DMS153 treated with DMSO at 0.1 percent for 48 hours (cell line): ENCODE measurements at regions not wholly inside any gene's neighbourhood (a gene's known extent, or its start where the extent isn't known, plus 50 kb on each side); places are given as distances from the start of the nearest gene placed in this dataset.
A peak's percentile ranks its signal among the peaks of the same experiment; 100 is the strongest.
"Not testable (repeated sequence)": the region's sequence is repeated elsewhere in the genome, so short reads cannot be mapped to it uniquely, and the experiment has no call there.

Source experiments
- DNase-seq: peaks from one replicate; lab custom pipeline; 2025; ENCODE audit not compliant: unreplicated experiment; lab: John Stamatoyannopoulos, UW

DNA sequence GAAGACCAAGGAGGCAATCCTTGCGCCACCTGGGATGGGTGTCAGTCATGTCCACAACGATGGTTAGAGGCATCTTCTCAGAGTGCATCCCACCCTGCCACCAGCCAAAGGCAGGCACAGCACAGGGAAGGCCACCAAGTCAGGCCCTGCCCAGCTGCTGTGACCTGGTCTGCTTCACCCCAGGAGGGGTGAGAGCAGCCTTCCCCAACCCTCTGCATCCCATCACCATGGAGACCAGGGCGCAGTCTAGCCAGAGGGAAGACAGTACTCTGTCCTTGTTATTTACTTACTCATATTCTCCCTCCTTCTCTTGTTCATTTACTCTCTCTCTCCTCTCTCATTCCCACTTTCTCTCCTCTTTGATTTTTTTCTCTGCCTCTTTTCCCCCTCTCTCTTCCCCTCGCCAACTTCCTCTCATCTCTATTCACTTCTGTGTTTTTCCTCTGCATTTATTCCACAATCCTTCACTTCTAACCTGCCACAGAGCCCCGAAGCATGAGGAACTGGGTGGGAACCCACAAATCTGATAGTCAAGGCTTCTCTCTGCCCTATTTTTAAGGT is 749.4 kb downstream of the UQCRFS1 start:
- no peak for DNase-seq

DNA sequence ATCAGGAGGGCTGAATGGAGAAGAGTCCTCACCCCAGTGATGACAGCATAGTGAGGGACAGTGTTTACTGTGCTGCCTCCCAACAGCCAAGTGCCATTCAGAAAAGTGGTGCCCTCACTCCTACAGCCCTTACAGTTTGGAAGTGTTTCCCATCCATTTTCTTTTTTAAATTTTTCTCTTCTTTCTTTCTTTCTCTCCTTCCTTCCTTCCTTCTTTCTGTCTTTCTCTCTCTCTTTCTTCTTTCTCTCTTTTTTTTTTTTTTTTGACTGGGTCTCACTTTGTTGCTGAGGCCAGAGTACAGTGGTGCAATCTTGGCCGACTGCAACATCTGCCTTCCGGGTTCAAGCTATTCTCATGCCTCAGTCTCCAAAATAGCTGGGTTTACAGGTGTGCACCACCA is 755.3 kb downstream of the UQCRFS1 start:
- no peak for DNase-seq

DNA sequence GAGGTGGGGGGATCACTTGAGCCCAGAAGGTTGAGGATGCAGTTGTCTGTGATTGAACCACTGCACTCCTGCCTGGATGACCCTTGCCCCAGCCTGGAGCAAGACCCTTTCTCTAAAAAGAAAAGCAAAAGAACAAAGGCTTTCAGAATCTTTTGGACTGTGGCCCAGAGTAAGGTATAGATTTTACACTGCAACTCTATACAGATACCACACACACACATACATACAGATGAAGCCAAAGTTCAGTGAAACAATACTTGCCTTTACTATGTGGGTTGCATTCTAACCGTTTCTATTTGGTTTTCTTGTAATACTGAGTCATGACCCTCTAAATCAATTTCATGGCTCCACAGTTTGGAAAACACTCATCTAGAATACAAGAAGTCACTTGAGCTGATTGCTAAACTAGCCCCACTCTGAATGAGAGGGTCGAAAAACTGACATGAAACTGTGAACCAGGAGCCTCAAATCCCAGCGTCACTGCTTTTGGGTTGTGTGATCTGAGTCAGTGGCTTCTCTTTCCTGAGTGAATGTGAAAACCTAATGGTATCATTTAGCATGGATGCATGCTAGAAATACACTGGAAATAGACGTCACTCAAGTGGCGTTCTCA is 756.1 kb downstream of the UQCRFS1 start:
- DNase-seq, result no peak

DNA sequence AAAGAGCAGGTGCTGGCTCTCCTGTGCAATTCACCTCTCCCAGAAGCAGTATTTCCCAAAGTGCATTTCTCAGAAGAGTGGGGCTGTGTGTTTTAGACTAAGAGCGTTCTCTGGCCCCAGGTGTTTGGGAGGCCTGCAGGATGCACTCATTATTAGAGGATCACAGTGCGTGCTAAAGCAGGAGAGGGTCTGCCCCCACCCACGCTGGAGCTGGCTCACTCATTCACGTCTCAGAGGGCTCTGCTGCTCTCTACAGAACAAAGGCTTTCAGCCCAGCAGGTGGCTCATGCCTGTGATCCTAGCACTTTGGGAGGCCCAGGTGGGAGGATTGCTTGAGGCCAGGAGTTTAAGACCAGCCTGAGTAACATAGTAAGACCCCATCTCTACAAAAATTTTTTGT is 756.7 kb downstream of the UQCRFS1 start:
- no peak for DNase-seq

DNA sequence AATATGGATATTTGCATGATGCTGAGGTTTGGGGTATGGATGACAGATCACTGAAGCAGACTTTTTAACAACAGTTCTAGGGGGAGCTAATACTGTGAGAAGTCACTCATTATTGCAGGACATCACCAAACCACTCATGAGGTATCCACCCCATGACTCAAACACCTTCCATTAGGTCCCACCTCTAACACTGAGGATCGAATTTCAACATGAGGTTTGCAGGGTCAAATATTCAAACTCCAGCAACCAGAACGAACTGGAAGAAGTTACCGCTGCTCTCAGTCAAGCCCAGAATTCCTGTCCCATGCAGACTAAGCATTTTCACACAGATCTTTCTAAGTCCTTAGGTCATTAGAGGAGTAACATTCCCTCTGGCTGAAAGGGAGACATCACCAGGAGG is 758.9 kb downstream of the UQCRFS1 start:
- DNase-seq, result no peak

DNA sequence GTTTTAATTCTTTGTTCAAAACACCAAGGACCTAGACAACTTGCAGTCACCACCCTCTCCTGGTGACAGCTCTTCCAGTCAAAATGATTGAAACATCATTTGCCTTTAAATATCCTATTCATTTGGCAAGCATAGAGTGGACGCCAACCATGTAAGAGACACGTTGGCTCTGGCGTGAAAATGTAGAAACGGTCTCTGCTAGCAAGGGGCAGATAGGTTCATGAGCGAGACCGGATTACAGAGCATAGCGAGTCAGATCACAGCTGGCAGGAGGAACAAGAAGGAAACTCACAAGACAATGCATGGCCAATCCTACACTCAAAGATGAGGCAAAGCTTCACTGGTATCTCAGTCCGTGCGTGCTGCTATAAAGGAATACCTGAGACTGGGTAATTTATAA is 759.5 kb downstream of the UQCRFS1 start:
- DNase-seq, result no peak

DNA sequence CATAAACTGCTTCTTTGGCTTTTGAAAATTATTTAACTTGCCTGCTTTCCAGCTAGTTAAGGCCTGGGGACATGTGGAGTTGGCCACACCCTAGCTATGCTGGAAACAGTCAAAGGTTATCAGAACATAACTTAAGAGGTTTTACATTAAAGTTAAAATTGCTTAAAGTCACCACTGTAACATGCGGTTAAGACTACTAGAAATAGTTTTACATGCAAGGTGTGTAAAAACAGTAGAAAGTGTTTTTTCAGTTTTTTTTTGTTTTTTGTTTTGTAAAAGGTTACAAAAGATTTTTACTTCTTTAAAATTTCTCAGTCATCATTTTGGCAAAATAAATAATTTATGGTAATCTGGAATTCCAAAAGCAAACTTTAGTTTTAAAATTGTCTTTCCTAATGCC is 763.1 kb downstream of the UQCRFS1 start:
- no peak for DNase-seq

DNA sequence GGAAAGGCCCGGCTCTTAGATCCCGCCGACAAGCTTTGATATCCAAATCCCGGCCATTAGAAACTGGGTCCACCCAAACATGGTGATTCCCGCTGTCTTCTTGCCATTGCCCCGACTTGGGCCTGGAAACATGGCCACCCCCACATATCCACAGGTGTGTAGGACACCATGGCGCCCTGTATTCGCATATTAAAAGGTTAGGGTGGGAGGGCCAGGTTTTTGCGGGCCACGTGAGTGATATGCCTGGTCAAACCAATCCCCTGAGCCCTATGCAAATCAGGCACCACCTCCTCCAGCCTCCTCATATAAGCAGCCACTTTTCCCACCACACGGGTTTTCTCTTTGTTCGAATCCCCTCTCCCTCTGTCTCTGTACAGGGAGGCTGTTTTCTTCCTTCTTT is 766.4 kb downstream of the UQCRFS1 start:
- no peak for DNase-seq

DNA sequence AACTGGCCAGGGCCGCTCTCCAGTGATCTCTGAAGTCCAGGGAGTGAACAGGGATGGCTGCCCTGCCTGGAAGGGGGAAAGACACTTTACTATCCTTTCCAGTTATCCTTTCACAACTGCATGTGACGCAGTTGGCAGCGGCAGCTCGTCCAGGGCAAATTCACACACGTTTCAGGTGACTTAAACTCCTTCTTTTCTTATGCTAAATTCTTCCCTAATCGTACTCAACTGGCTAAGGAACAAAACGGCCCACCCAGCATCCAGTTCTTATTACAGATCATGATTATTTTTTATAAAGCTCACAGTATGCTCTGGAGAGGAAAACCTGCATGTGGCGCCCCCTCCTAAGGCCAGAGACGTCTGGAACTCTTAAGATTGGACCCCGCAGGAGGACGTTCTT is 767.1 kb downstream of the UQCRFS1 start:
- no peak for DNase-seq

DNA sequence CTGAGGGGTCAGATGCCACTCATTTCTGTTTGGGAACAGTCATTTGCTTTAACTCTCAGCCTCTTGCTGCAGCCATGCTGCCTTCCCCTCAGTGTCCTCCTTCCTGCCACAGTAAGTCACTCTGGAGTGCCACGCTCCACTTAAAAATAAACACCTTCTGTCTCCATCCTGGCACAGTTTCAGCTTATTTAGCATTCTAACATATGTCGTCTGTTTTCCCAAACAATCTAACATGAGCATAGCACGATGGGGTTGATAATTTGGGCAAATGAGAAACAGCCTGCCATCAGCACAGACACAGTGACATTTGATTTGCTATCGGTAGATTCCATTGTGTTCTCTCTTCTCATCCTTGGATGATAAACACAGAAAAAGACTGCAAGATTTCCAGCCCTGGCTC is 768.6 kb downstream of the UQCRFS1 start:
- DNase-seq, result no peak

DNA sequence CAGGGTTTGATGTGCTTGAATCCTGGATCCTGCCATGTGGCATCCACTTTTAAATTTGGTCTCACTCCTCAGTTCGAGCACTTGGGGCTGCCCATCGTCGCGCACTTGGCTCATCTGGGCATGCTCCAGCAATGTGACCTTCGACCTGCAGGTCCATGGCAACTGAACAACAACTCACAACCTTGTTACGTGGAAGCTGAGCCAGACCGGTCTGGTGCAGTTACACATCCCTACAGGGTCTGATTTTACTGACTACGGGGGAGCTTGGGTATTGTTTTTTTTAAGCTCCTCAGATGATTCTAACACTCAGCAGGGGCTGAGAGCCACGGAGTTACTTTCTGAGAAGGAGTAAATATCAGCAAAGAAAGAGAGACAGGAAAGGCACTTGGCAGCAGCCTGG is 769.6 kb downstream of the UQCRFS1 start:
- DNase-seq, result no peak

DNA sequence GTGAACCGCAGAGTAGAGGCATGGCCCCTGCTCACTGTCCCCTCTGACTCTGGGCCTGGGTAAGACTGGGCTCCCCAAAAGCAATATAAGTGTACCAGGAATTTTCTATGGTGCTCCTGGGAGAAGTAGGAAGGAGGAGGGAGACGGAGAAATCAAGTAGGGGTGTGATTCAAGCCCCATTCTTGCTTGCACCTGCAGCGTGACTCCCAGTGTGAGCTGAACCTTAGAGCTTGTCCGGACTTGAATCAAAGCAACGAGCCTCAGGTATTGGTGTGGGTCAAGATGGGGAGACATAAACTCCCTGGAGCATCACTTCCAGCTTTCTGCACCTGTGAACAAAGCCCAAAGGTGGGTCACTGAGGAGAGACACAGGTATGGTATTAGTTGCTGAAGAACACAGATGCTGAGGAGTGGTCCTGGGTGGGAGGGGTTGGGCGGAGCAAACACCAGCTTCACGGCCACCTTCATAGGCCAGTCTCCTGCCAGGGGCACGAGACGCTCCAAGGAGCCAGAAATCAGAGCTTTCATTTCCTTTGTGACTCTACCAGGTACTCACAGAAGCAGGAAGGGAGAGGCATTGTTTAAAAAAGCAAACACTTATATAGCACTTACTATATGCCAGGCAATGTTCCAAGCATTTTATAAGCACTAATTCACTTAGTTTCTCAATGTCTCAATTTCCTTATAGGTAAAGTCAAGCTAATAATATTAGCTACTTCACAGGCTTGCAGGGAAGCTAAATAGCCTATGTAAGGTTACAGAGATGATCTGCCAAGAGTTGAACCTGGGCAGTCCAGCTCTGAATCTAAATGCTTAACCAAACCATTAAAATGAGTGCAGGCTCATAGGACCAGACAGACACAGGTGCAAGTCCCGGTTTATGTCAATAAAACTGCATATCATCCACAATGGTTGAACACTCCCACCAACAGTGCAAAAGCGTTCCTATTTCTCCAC is 775.3 kb downstream of the UQCRFS1 start:
- peak; percentile 84 for DNase-seq

DNA sequence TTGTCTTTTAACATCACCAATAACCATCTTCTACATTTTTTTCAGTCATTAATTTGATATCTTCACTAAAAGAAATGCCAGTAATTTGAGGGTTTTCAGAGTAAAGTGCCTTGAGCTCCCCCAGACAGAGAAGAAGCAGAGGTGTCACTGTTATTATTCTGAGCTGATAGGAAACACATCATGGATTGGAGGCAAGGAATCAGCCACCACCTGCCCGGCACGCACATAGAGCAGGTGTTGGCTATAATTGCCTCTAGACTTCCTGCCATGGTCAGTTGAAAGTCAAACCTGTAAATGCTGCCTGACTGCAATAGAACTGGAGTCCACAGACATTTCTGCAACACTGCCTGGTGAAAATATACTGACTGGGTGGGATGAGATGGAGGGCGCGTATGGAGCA is 776.6 kb downstream of the UQCRFS1 start:
- DNase-seq, result peak; percentile 75

DNA sequence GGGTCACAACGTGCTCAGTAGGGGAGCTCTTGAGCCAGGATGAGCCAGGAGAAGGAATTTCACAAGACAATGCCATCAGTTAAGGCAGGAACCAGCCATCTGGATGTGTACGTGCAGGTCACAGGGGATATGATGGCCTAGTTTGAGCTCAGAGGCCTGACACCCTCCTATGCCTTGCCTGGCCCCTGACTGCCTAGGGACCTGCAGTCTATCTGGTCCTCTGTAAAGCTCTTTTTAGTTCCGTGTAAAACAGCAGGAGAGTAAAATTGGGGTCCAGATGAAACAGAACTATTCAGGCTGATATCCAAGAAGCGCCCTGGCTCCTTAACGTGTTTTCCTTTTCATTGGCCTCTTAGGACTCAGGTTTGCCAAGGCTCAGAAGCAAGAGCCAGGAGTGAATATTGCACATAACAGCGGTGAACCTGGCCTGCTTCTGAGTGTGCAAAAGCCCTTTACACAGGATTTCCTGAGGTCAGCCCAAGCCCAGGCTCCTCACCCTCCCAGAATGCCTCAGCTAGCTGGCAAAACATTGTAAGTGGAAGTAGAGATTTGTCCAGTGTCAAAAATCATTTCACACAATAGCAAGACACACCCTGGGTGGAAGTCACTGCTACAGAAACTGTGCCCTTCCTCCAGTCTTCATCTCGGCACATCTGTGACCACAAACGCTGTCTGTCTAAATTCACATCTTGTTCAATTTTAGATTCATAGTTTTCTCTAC is 777.2 kb downstream of the UQCRFS1 start:
- DNase-seq, result no peak

DNA sequence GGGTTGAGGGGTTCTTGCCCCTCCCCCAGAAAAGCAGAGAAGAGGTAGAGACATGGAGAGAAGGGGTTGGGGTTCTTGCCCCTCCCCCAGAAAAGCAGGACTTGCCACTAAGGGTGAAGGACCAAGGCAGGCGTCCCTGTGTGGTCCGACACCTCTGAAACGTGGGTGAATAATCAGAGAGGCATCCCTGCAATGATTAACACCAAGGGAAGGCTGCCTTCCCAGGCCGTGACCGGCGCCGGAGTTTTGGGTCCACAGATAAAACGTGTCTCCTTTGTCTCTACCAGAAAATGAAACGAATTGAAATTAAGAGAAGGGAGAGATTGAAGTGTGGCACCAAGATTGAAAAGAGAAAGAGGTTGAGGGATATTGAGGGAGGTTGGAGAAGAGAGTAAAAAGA is 778.2 kb downstream of the UQCRFS1 start:
- DNase-seq, result not testable (repeated sequence)

DNA sequence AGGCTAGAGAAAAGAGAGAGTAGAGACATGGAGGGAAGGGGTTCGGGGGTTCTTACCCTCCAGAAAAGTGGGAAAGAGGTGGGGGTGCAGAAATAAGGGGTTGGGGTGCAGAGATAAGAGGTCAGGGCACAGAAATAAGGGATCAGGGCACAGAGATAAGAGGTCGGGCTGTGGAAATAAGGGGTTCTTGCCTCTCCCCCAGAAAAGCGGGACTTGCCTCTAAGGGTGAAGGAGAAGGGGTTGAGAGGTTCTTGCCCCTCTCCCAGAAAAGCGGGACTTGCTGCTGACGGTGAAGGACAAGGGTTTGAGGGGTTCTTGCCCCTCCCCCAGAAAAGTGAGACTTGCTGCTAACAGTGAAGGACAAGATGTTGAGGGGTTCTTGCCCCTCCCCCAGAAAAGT is 778.6 kb downstream of the UQCRFS1 start:
- not testable (repeated sequence) for DNase-seq

DNA sequence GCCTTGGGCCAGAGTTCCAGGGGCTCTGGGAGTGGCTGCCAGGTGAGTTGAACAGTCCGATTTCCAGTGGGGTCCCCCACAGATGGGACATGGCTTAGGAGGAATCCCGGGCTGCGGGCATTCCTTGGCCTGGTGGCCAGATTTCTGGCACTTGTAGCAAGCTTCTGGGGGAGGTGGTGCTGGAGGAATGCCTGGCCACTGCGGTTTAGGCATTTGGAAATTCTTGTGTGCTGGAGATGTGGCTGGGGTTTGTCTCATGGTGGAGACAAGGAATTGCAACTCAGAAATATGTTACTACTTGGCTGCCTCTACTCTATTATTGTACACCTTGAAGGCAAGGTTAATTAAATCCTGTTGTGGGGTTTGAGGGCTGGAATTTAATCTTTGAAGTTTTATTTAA is 779.8 kb downstream of the UQCRFS1 start:
- DNase-seq, result not testable (repeated sequence)

DNA sequence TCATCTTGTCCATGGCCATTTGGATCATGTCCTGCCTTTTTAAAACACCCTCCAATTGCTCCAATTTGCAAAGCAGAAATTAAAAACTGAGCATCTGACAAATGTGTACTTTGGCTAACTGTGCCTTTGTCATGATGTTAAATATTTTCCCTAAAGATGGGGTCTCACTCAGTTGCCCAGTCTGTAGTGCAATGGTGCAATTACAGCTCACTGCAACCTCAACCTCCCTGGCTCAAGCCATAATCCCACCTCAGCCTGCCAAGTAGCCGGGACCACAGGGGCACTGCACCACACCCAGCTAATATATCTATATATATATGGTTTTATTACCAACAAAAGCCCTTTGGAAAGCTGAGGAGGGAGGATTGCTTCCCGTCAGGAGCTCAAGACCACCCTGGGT is 782.7 kb downstream of the UQCRFS1 start:
- DNase-seq, result no peak

DNA sequence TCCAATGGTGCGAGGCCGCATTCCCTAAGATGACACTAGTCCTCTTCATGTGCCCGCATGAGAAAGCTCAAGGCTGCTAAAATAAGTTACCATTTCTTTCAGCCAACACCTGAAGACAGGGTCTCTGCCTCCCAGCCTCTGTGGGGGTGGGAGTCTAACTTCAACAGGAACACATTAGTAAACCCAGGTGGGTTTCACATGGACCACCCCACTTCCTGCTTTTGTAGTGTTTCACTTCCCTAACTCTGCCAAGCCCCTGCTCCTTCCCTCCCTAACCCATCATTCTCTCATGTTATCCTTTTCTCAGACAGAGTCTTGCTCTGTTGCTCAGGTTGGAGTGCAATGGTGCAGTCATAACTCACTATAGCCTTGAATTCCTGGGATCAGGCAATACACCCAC is 783.6 kb downstream of the UQCRFS1 start:
- DNase-seq, result no peak

DNA sequence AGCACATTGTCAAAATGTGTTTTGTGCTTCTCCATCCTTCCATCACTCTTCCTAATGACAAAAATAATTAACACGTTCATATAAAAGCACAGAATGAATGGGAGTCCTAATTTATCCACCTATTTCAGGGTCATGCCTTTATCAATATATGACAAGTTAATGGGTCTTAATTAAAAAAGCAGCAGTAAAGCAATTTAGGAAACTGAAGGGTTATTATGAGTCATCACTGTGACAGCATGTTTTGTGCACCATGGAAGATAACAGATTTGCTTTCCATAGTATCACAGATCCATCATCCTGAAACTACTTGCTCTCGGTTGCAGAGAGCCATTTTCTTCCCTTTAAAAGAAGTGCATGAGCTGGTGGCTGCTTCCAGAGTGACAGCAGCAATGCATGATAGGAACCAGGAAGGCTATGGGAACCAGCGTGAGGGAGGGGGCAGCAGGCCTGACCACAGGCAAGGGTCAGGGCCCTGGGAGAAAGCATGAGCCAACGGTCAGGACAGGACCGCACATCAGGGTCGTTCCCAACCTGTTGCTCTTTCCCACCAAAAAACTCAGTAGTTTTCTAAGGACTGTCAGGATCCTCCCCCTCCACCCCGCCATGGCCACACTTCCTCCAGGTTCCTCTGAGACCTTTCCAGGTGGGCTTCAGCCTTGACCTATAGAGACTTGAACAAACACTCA is 784.1 kb downstream of the UQCRFS1 start:
- DNase-seq, result no peak
